GM23338 (cell line): ENCODE measurements at regions not wholly inside any gene's neighbourhood (a gene's known extent, or its start where the extent isn't known, plus 50 kb on each side); places are given as distances from the start of the nearest gene placed in this dataset.

Source experiments
- ATAC-seq: fragments of 200-7000 bp; cut with Tn5 transposase; 3 replicates; pipeline ENCODE4 v1.9.1; 2020
- DNase-seq: peaks from one replicate; pipeline ENCODE4 v3.0.0-alpha.2; 2015; ENCODE audit warnings: low spot score
- H2AFZ ChIP-seq: fragments of 200-600 bp; sonication (generic); 2 replicates; pipeline ENCODE4 v1.8.0; 2016; ENCODE audit warnings: antibody characterized with exemption, mild to moderate bottlenecking, moderate library complexity
- H3F3A ChIP-seq: fragments of 200-600 bp; sonication (generic); replicated peaks from 2 replicates; pipeline ENCODE4 v1.8.0; 2017; ENCODE audit warnings: antibody characterized with exemption, mixed run types, low read depth
- H3K27ac ChIP-seq: fragments of 200-600 bp; sonication (generic); 2 replicates; pipeline ENCODE4 v1.6.1; 2016; ENCODE audit warnings: low read depth
- H3K27me3 ChIP-seq: fragments of 200-600 bp; sonication (generic); 2 replicates; pipeline ENCODE4 v1.8.0; 2016; ENCODE audit warnings: mild to moderate bottlenecking, mixed run types, moderate library complexity; ENCODE audit not compliant: insufficient read depth
- H3K36me3 ChIP-seq: fragments of 200-600 bp; sonication (generic); 2 replicates; pipeline ENCODE4 v1.8.0; 2016; ENCODE audit warnings: mild to moderate bottlenecking; ENCODE audit not compliant: insufficient read depth
- H3K4me1 ChIP-seq: fragments of 200-600 bp; sonication (generic); 2 replicates; pipeline ENCODE4 v1.8.0; 2016; ENCODE audit warnings: mild to moderate bottlenecking, moderate library complexity; ENCODE audit not compliant: insufficient read depth
- H3K4me2 ChIP-seq: fragments of 200-600 bp; sonication (generic); 2 replicates; pipeline ENCODE4 v1.7.1; 2017; ENCODE audit warnings: mixed run types
- H3K4me3 ChIP-seq: fragments of 200-600 bp; sonication (generic); 2 replicates; pipeline ENCODE4 v1.6.1; 2016; ENCODE audit warnings: mixed run types
- H3K79me2 ChIP-seq: fragments of 200-600 bp; sonication (generic); replicated peaks from 2 replicates; pipeline ENCODE4 v1.8.0; 2017; ENCODE audit warnings: mild to moderate bottlenecking; ENCODE audit not compliant: insufficient read depth
- H3K9me2 ChIP-seq: fragments of 200-600 bp; sonication (generic); 2 replicates; pipeline ENCODE4 v1.8.0; 2017; ENCODE audit not compliant: insufficient read depth
- H4K20me1 ChIP-seq: fragments of 200-600 bp; sonication (generic); replicated peaks from 2 replicates; pipeline ENCODE4 v1.8.0; 2017; ENCODE audit warnings: mild to moderate bottlenecking; ENCODE audit not compliant: insufficient read depth
- H3K27ac Mint-ChIP-seq: 2 replicates; pipeline ENCODE4 v1.8.0; 2020; ENCODE audit warnings: inconsistent platforms, mild to moderate bottlenecking, moderate library complexity, mixed read lengths
- H3K27me3 Mint-ChIP-seq: 3 replicates; pipeline ENCODE4 v1.8.0; 2022; ENCODE audit warnings: low read depth, mild to moderate bottlenecking, moderate library complexity, mixed read lengths, inconsistent platforms; ENCODE audit not compliant: insufficient read depth, poor library complexity
- H3K36me3 Mint-ChIP-seq: 3 replicates; pipeline ENCODE4 v1.8.0; 2021; ENCODE audit warnings: low read depth, mild to moderate bottlenecking, inconsistent platforms, moderate library complexity, mixed read lengths
- H3K4me1 Mint-ChIP-seq: 3 replicates; pipeline ENCODE4 v1.8.0; 2020; ENCODE audit warnings: mild to moderate bottlenecking, inconsistent platforms, mixed read lengths
- H3K4me3 Mint-ChIP-seq: 3 replicates; pipeline ENCODE4 v1.8.0; 2021; ENCODE audit warnings: moderate library complexity, mild to moderate bottlenecking, inconsistent platforms, mixed read lengths
- H3K9me3 Mint-ChIP-seq: 3 replicates; pipeline ENCODE4 v1.8.0; 2020; ENCODE audit warnings: moderate library complexity, mild to moderate bottlenecking, inconsistent platforms, mixed read lengths
- CREB1 ChIP-seq: fragments of 250-450 bp; sonication (Bioruptor Pico); IDR thresholded peaks from 2 replicates; pipeline ENCODE4 v1.5.0; 2020; ENCODE audit warnings: low read depth, mild to moderate bottlenecking, moderate library complexity
- CTCF ChIP-seq, 2 experiments: fragments of 200-600 bp in 1 of 2; sonication (generic) in 1 of 2; conservative IDR thresholded peaks; 2 replicates each; pipeline versions ENCODE4 v1.5.1 to v1.6.1; 2016 to 2017; ENCODE audit warnings: antibody characterized with exemption in 2 of 2, low read depth in 2 of 2, mild to moderate bottlenecking in 2 of 2, moderate library complexity in 1 of 2
- ETS1 ChIP-seq: IDR thresholded peaks from 2 replicates; pipeline ENCODE4 v1.6.1; 2016; ENCODE audit warnings: antibody characterized with exemption
- EZH2 ChIP-seq: fragments of 200-600 bp; sonication (generic); IDR thresholded peaks from one replicate; pipeline ENCODE4 v1.8.0; 2017; ENCODE audit warnings: antibody characterized with exemption, mild to moderate bottlenecking, low read depth; ENCODE audit not compliant: unreplicated experiment
- EZH2phosphoT487 ChIP-seq: fragments of 200-600 bp; sonication (generic); IDR thresholded peaks from one replicate; pipeline ENCODE4 v1.8.1; 2018; ENCODE audit warnings: antibody characterized with exemption; ENCODE audit not compliant: unreplicated experiment
- JUNB ChIP-seq: IDR thresholded peaks from one replicate; pipeline ENCODE4 v1.6.1; 2016; ENCODE audit warnings: antibody characterized with exemption; ENCODE audit not compliant: unreplicated experiment
- NANOG ChIP-seq: IDR thresholded peaks from 2 replicates; pipeline ENCODE4 v1.6.1; 2016; ENCODE audit warnings: antibody characterized with exemption, borderline replicate concordance
- POLR2AphosphoS5 ChIP-seq: IDR thresholded peaks from 2 replicates; pipeline ENCODE4 v1.6.1; 2016; ENCODE audit warnings: antibody characterized with exemption, low read depth
- STAT1 ChIP-seq: IDR thresholded peaks from one replicate; pipeline ENCODE4 v1.6.1; 2016; ENCODE audit warnings: antibody characterized with exemption; ENCODE audit not compliant: unreplicated experiment
- ZNF114 ChIP-seq: fragments of 250-450 bp; sonication (Bioruptor Pico); IDR thresholded peaks from 2 replicates; pipeline ENCODE4 v1.5.0; 2020; ENCODE audit warnings: mild to moderate bottlenecking, moderate library complexity
- ZNF331 ChIP-seq: fragments of 250-450 bp; sonication (Bioruptor Pico); IDR thresholded peaks from 2 replicates; pipeline ENCODE4 v1.5.0; 2020; ENCODE audit warnings: low read depth, mild to moderate bottlenecking, moderate library complexity
- TF ChIP-seq, protein P1 (sequence below): fragments of 250-450 bp; sonication (Bioruptor Pico); IDR thresholded peaks from 2 replicates; pipeline ENCODE4 v1.5.0; 2020; ENCODE audit warnings: mild to moderate bottlenecking, moderate library complexity
- TF ChIP-seq, protein P2 (sequence below): IDR thresholded peaks from one replicate; pipeline ENCODE4 v1.6.1; 2018; ENCODE audit warnings: antibody characterized with exemption; ENCODE audit not compliant: unreplicated experiment

DNA sequence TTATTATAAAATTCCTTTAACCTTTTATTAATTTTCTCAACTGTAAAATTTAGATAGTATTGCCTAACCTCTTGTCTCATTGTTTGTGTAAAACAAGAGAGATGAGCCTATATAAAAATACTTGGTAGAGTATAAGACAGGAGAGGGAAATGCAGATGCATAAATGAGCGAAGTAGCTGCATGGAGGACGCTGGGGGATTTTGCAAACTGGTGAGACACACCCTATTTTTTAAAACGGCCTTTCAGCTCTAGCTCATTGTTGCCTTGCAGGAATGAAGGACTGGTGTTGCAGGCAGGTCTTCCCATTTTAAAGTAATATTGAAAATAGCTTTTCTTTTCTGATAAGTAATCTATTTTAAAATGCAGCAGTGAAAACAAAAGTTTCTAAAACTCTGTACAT lies 435.3 kb upstream of the HNRNPA3 start:
- Mint-ChIP-seq H3K36me3 (peaks cover 28% of the 10 kb centered on the region), H3K27me3 (no peaks in the 10 kb centered on the region), H3K27ac (no peak overlapping the region), H3K4me1 (peaks cover 4% of the 10 kb centered on the region), H3K9me3 (peaks cover 26% of the 10 kb centered on the region), H3K4me3 (no peak overlapping the region)
- ATAC-seq (no peak), DNase-seq (no peak)
- H3K4me3 ChIP-seq, result no peak overlapping the region
- TF ChIP-seq EZH2phosphoT487, result no peak
- no peak for TF ChIP-seq CTCF (conservative IDR thresholded peaks at IDR 0.05; ENCODE audit: low read depth in 2 of 2)
- TF ChIP-seq CREB1 (CRISPR knock-in tag), result no peak
- no peak for TF ChIP-seq NANOG
- TF ChIP-seq ETS1, result no peak
- no peak for TF ChIP-seq JUNB
- TF ChIP-seq ZNF331, result no peak
- no peak for TF ChIP-seq EZH2
- TF ChIP-seq, protein P1, sequence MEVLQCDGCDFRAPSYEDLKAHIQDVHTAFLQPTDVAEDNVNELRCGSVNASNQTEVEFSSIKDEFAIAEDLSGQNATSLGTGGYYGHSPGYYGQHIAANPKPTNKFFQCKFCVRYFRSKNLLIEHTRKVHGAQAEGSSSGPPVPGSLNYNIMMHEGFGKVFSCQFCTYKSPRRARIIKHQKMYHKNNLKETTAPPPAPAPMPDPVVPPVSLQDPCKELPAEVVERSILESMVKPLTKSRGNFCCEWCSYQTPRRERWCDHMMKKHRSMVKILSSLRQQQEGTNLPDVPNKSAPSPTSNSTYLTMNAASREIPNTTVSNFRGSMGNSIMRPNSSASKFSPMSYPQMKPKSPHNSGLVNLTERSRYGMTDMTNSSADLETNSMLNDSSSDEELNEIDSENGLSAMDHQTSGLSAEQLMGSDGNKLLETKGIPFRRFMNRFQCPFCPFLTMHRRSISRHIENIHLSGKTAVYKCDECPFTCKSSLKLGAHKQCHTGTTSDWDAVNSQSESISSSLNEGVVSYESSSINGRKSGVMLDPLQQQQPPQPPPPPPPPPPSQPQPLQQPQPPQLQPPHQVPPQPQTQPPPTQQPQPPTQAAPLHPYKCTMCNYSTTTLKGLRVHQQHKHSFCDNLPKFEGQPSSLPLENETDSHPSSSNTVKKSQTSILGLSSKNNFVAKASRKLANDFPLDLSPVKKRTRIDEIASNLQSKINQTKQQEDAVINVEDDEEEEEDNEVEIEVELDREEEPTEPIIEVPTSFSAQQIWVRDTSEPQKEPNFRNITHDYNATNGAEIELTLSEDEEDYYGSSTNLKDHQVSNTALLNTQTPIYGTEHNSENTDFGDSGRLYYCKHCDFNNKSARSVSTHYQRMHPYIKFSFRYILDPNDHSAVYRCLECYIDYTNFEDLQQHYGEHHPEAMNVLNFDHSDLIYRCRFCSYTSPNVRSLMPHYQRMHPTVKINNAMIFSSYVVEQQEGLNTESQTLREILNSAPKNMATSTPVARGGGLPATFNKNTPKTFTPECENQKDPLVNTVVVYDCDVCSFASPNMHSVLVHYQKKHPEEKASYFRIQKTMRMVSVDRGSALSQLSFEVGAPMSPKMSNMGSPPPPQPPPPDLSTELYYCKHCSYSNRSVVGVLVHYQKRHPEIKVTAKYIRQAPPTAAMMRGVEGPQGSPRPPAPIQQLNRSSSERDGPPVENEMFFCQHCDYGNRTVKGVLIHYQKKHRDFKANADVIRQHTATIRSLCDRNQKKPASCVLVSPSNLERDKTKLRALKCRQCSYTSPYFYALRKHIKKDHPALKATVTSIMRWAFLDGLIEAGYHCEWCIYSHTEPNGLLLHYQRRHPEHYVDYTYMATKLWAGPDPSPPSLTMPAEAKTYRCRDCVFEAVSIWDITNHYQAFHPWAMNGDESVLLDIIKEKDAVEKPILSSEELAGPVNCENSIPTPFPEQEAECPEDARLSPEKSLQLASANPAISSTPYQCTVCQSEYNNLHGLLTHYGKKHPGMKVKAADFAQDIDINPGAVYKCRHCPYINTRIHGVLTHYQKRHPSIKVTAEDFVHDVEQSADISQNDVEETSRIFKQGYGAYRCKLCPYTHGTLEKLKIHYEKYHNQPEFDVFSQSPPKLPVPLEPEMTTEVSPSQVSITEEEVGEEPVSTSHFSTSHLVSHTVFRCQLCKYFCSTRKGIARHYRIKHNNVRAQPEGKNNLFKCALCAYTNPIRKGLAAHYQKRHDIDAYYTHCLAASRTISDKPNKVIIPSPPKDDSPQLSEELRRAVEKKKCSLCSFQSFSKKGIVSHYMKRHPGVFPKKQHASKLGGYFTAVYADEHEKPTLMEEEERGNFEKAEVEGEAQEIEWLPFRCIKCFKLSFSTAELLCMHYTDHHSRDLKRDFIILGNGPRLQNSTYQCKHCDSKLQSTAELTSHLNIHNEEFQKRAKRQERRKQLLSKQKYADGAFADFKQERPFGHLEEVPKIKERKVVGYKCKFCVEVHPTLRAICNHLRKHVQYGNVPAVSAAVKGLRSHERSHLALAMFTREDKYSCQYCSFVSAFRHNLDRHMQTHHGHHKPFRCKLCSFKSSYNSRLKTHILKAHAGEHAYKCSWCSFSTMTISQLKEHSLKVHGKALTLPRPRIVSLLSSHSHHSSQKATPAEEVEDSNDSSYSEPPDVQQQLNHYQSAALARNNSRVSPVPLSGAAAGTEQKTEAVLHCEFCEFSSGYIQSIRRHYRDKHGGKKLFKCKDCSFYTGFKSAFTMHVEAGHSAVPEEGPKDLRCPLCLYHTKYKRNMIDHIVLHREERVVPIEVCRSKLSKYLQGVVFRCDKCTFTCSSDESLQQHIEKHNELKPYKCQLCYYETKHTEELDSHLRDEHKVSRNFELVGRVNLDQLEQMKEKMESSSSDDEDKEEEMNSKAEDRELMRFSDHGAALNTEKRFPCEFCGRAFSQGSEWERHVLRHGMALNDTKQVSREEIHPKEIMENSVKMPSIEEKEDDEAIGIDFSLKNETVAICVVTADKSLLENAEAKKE, result no peak
- TF ChIP-seq, protein P2, sequence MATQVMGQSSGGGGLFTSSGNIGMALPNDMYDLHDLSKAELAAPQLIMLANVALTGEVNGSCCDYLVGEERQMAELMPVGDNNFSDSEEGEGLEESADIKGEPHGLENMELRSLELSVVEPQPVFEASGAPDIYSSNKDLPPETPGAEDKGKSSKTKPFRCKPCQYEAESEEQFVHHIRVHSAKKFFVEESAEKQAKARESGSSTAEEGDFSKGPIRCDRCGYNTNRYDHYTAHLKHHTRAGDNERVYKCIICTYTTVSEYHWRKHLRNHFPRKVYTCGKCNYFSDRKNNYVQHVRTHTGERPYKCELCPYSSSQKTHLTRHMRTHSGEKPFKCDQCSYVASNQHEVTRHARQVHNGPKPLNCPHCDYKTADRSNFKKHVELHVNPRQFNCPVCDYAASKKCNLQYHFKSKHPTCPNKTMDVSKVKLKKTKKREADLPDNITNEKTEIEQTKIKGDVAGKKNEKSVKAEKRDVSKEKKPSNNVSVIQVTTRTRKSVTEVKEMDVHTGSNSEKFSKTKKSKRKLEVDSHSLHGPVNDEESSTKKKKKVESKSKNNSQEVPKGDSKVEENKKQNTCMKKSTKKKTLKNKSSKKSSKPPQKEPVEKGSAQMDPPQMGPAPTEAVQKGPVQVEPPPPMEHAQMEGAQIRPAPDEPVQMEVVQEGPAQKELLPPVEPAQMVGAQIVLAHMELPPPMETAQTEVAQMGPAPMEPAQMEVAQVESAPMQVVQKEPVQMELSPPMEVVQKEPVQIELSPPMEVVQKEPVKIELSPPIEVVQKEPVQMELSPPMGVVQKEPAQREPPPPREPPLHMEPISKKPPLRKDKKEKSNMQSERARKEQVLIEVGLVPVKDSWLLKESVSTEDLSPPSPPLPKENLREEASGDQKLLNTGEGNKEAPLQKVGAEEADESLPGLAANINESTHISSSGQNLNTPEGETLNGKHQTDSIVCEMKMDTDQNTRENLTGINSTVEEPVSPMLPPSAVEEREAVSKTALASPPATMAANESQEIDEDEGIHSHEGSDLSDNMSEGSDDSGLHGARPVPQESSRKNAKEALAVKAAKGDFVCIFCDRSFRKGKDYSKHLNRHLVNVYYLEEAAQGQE, result no peak
- no peak for TF ChIP-seq ZNF114
- TF ChIP-seq STAT1, result no peak
- TF ChIP-seq POLR2AphosphoS5, result no peak
- no peak overlapping the region for H3K27ac ChIP-seq
- no peaks in the 10 kb centered on the region for H3K4me1 ChIP-seq
- H3K27me3 ChIP-seq, result no peaks in the 10 kb centered on the region
- H3K36me3 ChIP-seq, result peaks cover 9% of the 10 kb centered on the region; the same call in 1 of the 2 replicates
- H4K20me1 ChIP-seq, result no peaks in the 10 kb centered on the region
- H3K9me2 ChIP-seq, result peaks cover 14% of the 10 kb centered on the region
- no peak overlapping the region for H3K4me2 ChIP-seq
- H2AFZ ChIP-seq, result 0 out of 2 replicates have a peak overlapping the region, but pooled peaks have one; percentile 53
- H3F3A ChIP-seq, result no peaks in the 10 kb centered on the region
- H3K79me2 ChIP-seq, result no peaks in the 10 kb centered on the region
